C4-2B (cell line): ENCODE measurements at regions not wholly inside any gene's neighbourhood (a gene's known extent, or its start where the extent isn't known, plus 50 kb on each side); places are given as distances from the start of the nearest gene placed in this dataset.

Experiments
- H3K27ac ChIP-seq: fragments of 450-650 bp; 2 replicates; pipeline ENCODE4 v1.5.1; 2017
- ZFX ChIP-seq: fragments of 450-650 bp; IDR thresholded peaks from 2 replicates; pipeline ENCODE4 v1.6.1; 2017
- TF ChIP-seq, protein P1 (sequence below): fragments of 450-650 bp; conservative IDR thresholded peaks from 2 replicates; pipeline ENCODE4 v1.5.1; 2017; ENCODE audit warnings: mild to moderate bottlenecking

DNA sequence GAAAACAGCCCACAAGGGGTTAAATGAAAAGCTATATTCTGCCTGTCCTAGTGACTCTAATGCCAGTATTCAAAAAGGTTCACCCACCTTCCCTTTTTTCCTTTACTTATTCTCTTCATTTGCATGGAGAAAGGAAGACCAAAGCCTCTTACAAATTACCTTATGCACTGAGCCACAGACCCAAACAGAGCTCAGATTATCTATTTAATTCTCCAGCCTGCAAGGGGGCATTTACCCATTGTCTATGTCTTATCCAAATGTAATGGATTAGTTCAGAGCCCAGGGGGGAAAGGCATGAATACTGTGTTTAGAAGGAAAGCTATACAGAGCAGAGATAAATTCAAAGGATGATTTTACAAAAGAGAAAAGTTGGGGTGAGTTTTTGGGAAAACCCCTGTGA lies 388.5 kb downstream of the OMA1 start:
- TF ChIP-seq, protein P1, sequence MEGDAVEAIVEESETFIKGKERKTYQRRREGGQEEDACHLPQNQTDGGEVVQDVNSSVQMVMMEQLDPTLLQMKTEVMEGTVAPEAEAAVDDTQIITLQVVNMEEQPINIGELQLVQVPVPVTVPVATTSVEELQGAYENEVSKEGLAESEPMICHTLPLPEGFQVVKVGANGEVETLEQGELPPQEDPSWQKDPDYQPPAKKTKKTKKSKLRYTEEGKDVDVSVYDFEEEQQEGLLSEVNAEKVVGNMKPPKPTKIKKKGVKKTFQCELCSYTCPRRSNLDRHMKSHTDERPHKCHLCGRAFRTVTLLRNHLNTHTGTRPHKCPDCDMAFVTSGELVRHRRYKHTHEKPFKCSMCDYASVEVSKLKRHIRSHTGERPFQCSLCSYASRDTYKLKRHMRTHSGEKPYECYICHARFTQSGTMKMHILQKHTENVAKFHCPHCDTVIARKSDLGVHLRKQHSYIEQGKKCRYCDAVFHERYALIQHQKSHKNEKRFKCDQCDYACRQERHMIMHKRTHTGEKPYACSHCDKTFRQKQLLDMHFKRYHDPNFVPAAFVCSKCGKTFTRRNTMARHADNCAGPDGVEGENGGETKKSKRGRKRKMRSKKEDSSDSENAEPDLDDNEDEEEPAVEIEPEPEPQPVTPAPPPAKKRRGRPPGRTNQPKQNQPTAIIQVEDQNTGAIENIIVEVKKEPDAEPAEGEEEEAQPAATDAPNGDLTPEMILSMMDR = no peak
- no peak for TF ChIP-seq ZFX
- H3K27ac ChIP-seq = no peak overlapping the region

DNA sequence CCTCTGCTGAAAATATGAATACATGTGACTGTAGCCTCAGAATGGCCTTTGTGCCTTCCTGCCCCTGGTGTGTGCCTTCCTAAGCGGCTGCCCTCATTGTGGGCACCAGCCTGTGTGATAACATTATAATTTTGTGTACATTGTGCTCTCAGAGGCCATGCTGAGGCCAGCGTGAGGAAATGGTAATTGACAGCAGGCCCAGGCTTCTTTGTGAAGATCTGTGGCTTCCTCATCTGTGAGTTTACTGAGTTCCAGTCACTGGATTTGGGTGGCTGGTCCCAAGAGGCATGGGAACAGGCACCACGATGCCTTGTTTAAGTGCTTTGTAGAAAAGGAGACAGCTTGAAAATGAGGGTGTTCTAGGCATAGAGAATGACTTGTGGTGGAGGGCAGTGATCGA lies 389.3 kb downstream of the OMA1 start:
- H3K27ac ChIP-seq = no peak overlapping the region
- TF ChIP-seq, protein P1 = no peak
- no peak for TF ChIP-seq ZFX

DNA sequence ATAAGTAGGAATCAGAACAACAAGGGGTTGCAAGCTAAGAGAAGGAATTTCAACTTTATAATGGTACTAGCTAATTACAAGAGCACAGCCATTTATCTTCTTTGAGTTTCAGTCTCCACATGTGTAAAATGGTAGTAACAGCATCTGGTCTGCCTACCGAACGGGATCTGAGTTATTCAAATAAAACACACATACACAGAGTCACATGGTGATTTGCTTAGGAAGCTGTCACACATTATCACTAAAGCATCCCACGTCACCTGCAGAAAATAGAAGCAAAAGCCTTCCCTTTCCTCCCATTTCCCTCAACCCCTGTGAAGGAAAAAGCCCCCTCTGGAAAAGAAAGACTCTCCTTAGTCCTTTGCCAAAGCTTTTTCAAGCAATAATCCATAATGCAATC lies 389.7 kb downstream of the OMA1 start:
- no peak for TF ChIP-seq ZFX
- TF ChIP-seq, protein P1 = no peak
- no peak overlapping the region for H3K27ac ChIP-seq

DNA sequence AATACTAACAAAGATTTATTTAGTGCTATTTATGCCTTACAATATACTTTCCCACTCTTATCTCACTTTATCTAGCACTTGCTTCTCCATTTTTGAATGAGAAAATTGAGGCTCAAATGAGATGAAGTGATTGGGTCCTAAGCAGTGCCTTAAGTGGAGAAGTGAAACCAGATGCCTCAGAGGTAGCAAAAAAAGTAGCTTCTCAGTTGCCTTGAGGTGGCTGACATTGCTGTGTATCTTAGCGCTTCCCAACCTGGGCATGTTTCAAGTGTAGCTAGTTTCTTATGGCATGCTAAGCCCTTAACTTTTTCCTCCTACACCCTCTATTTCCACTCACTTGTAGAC lies 390.4 kb downstream of the OMA1 start:
- H3K27ac ChIP-seq = no peak overlapping the region

DNA sequence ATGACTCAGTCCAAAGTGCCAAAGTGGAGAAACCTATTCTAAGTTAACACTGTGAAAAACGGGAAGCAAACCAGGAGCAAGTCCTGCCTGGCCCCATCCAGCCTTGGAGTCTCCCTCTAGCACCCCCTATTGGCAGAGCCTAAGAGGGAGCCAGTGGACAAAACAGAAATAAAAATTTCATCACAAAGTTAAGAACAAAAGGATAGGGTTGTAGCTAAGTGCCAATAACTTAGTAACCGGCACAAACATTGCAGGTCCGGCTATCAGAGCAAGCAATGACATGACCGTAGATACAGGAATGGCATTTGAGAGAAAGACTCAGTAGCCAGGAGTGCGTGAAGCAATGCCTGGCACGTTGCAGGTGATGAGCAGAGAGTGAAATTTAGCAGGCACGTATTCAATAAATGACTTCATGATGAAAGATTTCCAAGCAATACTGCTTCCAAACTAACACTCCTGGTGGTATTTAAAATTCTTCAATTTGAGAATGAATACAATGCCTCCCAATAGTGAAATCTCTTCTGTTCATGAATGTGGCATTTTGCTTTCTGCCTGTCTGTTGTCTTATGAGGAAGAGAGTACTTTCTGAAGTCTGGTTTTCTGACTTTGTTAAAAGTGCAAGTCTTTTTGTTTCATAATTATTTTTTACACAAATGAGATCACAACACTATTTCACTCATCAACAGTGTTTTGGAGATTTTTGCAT lies 391.0 kb downstream of the OMA1 start:
- H3K27ac ChIP-seq = no peak overlapping the region

More for the DNA sequence above, 390.4 kb downstream of the OMA1 start:
- TF ChIP-seq, protein P1 = no peak
- no peak for TF ChIP-seq ZFX

DNA sequence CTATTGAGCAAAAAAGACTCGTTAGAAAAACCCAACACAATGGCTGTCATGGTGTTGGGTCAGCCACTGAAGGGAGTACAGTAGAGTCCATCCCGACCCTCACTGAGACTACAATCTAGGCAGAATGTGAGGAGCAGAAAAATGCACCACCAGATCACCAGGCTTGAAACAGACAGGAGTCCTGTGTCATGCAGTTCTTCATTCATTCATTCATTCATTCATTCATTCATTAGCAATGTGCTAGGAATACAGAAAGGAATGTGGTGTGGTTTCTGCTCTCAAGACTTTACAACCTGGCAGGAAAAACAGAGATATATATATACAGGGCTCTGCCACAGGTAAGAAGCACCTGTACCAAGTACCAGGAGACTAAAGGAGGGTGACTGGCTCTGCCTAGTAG lies 392.3 kb downstream of the OMA1 start:
- TF ChIP-seq, protein P1 = no peak
- TF ChIP-seq ZFX = no peak
- no peak overlapping the region for H3K27ac ChIP-seq

More for the DNA sequence above, 391.0 kb downstream of the OMA1 start:
- TF ChIP-seq, protein P1 = peak; percentile 89
- TF ChIP-seq ZFX = no peak

DNA sequence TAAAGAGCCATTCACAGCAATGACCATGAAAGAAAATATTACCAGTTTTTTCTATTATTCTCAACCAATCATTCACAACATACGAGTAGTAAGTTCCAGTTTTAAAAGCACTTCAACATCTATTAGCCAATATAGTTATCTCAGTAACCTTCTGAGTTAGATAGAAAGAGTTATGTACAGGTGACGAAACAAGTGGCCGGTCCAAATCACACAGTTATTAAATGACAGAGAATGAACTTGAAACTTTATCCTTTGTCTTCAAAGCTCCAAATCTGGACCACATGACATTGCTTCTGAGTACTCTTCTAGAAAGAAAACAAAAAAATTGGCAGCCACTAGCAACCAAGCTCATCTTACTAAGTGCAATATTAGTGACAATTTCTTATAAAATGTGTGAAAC lies 393.8 kb downstream of the OMA1 start:
- H3K27ac ChIP-seq = no peak overlapping the region
- TF ChIP-seq, protein P1 = no peak
- no peak for TF ChIP-seq ZFX
